ENCODE measurements at regions not wholly inside any gene's neighbourhood (a gene's known extent, or its start where the extent isn't known, plus 50 kb on each side); places are given as distances from the start of the nearest gene placed in this dataset.

DNA sequence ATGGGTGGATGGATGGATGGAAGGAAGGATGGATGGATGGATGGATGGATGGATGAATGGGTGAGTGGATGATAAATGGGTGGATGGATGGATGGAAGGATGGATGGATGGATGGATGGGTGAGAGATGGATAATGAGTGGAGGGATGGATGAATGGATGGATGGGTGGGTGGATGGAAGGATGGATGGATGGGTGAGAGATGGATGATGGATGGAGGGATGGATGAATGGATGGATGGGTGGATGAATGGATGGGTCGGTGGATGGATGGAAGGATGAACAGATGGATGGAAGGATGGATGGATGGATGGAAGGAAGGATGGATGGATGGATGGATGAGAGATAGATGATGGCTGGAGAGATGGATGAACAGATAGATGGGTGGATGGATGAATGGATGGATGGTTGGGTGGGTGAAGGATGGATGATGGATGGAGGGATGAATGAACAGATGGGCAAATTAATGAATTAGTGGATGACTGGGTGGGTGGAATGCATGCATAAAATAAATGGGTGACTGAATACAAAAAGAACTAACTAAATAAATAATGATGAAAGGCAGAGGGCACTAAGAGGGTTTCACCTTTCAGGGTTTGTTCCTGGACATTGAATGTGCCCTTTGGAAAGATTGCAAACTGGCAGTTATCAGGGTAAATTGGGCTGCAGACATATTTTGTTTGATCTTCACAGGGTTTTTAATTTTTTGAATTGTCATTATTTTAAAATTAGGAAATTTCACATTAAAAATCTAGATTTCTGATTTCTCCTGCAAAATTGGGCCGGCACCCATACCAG is 50.9 kb upstream of the PTPN1 start:
- TF ChIP-seq, protein P1, sequence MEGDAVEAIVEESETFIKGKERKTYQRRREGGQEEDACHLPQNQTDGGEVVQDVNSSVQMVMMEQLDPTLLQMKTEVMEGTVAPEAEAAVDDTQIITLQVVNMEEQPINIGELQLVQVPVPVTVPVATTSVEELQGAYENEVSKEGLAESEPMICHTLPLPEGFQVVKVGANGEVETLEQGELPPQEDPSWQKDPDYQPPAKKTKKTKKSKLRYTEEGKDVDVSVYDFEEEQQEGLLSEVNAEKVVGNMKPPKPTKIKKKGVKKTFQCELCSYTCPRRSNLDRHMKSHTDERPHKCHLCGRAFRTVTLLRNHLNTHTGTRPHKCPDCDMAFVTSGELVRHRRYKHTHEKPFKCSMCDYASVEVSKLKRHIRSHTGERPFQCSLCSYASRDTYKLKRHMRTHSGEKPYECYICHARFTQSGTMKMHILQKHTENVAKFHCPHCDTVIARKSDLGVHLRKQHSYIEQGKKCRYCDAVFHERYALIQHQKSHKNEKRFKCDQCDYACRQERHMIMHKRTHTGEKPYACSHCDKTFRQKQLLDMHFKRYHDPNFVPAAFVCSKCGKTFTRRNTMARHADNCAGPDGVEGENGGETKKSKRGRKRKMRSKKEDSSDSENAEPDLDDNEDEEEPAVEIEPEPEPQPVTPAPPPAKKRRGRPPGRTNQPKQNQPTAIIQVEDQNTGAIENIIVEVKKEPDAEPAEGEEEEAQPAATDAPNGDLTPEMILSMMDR (IDR thresholded peaks at IDR 0.05; ENCODE audit: low read length), result no peak
- no peak for TF ChIP-seq EZH2 (optimal IDR thresholded peaks at IDR 0.05; ENCODE audit: low read depth, low read length)
